Stimulated activated memory B cell treated with anti-CD40 and anti-IgM and Interleukin-4, amounts not matched to agents 10 μg/mL and 1 μg/mL and 100 μg/mL, for 72 hours (primary cell): ENCODE measurements at regions not wholly inside any gene's neighbourhood (a gene's known extent, or its start where the extent isn't known, plus 50 kb on each side); places are given as distances from the start of the nearest gene placed in this dataset.
"Not testable (repeated sequence)": the region's sequence is repeated elsewhere in the genome, so short reads cannot be mapped to it uniquely, and the experiment has no call there.

ENCODE experiments used
- ATAC-seq: fragments of 150-1000 bp; cut with Tn5 transposase; 2 replicates; pipeline ENCODE4 v1.10.0; 2021
- H3K27ac Mint-ChIP-seq: one replicate; pipeline ENCODE4 v1.8.0; 2022; ENCODE audit warnings: mild to moderate bottlenecking, mixed read lengths
- H3K27me3 Mint-ChIP-seq: one replicate; pipeline ENCODE4 v1.8.0; 2022; ENCODE audit warnings: mixed read lengths
- H3K36me3 Mint-ChIP-seq: one replicate; pipeline ENCODE4 v1.8.0; 2022; ENCODE audit warnings: mixed read lengths
- H3K4me1 Mint-ChIP-seq: one replicate; pipeline ENCODE4 v1.8.0; 2022; ENCODE audit warnings: mixed read lengths
- H3K4me3 Mint-ChIP-seq: one replicate; pipeline ENCODE4 v1.8.0; 2022; ENCODE audit warnings: mild to moderate bottlenecking, moderate library complexity, mixed read lengths
- H3K9me3 Mint-ChIP-seq: one replicate; pipeline ENCODE4 v1.8.0; 2022; ENCODE audit warnings: mixed read lengths

DNA sequence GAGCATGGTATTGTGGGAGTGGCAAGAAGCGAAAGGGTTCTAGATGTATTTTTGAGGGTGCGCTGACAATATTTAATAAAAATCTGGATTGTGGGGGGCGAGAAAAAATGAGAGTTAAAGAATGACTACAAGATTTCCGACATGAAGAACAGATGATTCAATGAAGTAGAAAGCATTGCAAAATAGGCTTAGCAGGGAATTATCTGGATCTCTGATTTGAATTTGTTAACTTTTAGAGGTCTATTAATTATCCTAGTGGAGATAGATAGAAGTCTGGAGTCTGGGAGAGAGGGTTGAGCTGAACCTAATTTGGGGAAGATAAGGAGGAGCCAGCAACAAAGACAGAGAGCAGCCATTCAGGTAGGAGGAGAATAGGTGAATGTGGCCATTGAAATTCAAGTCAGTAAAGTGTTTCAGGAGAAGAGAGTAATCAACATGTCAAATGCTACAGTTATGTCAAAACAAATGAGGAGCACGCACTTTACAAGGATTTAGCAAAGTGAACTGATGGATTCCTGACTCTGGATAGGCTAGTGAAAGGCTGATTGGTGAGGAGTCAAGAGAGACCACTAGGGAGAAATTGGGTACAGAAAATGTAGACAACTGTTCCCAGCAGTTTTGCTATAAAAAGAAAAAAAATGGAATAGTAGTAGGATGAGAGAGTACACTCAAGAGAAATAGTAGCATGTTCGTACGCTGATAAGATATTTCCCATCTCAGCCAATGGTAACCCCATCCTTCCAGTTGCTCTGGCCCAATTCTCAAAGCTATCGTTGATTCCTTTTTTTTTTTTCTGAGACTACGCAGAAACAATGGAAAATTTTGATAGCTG is 393.2 kb upstream of the CXADR start:
- Mint-ChIP-seq H3K4me1 (no peaks in the 10 kb centered on the region), H3K9me3 (peaks cover 9% of the 10 kb centered on the region), H3K27me3 (no peaks in the 10 kb centered on the region), H3K4me3 (no peak overlapping the region), H3K36me3 (no peaks in the 10 kb centered on the region), H3K27ac (no peak overlapping the region)
- ATAC-seq, result no peak

DNA sequence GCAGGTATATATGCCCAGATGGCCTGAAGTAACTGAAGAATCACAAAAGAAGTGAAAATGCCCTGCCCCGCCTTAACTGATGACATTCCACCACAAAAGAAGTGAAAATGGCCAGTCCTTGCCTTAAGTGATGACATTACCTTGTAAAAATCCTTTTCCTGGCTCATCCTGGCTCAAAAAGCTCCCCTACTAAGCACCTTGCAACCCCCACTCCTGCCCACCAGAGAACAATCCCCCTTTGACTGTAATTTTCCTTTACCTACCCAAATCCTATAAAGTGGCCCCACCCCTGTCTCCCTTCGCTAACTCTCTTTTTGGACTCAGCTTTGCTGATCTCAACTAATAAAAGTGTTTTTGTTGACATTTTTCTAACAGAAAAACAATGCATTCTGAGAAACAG is 385.4 kb upstream of the CXADR start:
- H3K27ac Mint-ChIP-seq, H3K27me3 Mint-ChIP-seq, ATAC-seq, H3K4me3 Mint-ChIP-seq, H3K36me3 Mint-ChIP-seq, H3K4me1 Mint-ChIP-seq, H3K9me3 Mint-ChIP-seq: not testable (repeated sequence)

DNA sequence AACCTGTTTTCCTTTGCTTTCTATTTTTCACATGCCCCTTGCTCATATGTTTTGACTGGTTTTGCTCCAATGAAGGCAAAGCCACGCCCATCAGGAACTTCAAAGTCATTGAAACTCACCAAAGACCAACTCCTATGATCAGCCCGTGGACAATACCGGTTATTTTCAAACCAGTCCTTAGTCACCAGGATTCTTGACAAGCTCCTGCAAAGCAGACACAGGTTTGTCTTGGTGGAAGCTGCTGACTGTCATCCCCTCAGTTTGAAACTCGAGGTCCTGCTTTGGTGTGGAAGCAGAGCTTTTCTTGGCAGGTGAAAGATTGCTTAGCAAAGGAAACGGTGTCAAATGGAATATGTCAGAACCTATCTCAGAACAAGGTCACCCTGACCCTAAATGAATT is 384.7 kb upstream of the CXADR start:
- Mint-ChIP-seq H3K27ac (no peak overlapping the region), H3K4me1 (no peaks in the 10 kb centered on the region), H3K4me3 (no peak overlapping the region), H3K36me3 (no peaks in the 10 kb centered on the region), H3K27me3 (no peaks in the 10 kb centered on the region), H3K9me3 (no peaks in the 10 kb centered on the region)
- no peak for ATAC-seq

DNA sequence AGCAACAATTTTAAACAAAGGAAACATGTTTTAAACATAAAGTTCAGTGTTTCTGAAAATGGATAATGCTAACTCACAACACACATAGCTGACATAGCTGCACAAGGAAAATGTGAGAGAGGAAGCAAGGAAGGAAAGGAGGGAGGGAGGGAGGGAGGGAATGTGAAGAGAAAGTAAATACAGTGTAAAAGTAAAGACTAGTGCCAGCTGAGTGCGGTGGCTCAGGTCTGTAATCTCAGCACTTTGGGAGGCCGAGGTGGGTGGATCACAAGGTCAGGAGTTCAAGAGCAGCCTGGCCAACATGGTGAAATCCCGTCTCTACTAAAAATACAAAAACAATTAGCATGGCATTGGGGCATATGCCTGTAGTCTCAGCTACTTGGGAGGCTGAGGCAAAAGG is 373.7 kb upstream of the CXADR start:
- H3K27me3 Mint-ChIP-seq, H3K4me3 Mint-ChIP-seq, H3K4me1 Mint-ChIP-seq, H3K27ac Mint-ChIP-seq, ATAC-seq, H3K36me3 Mint-ChIP-seq, H3K9me3 Mint-ChIP-seq: not testable (repeated sequence)

DNA sequence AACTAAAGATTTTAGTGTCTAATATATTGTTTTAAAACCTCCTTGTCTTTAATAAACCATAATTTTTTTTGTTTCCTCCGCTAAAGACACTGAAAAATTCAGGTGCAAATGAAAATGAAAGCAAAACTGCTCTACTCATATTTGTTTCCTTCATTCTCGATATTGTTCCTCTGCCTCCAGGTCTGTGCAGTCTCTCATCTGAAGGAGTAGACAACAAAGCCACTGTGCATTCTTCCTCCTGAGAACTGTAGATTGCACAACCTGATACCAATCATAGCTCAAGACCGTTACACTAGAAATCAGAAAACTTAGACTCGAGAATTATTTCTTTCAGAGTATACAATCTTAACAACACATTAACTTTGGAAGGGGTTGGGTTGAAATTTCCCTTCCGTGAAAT is 373.1 kb upstream of the CXADR start:
- no peak overlapping the region for H3K27ac Mint-ChIP-seq
- peaks cover 5% of the 10 kb centered on the region for H3K9me3 Mint-ChIP-seq

DNA sequence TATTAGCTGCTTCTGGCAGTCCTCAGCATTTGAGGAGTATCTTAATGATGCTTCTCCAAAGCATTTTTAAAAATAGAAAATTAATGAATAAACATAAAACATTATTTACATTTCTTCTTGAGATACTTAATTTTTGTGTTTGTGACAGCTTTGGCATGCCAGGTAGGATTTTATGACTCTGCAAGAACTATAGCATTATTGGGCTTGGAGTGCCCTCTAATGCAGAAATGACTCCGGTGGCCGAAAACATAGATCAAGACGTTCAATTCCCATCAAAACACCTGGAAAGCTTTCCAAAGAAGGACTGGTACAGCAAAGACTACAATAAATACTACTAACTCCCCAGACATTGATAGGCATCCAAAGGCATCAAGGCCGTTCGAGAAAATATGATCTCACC is 366.4 kb upstream of the CXADR start:
- no peaks in the 10 kb centered on the region for H3K36me3 Mint-ChIP-seq
- no peak overlapping the region for H3K4me3 Mint-ChIP-seq
- ATAC-seq, result no peak
- H3K9me3 Mint-ChIP-seq, result peaks cover 16% of the 10 kb centered on the region
- H3K27ac Mint-ChIP-seq, result no peak overlapping the region
- no peaks in the 10 kb centered on the region for H3K4me1 Mint-ChIP-seq
- H3K27me3 Mint-ChIP-seq, result no peaks in the 10 kb centered on the region

More for the DNA sequence above, 373.1 kb upstream of the CXADR start:
- H3K36me3 Mint-ChIP-seq, result no peaks in the 10 kb centered on the region
- H3K27me3 Mint-ChIP-seq, result no peaks in the 10 kb centered on the region
- no peaks in the 10 kb centered on the region for H3K4me1 Mint-ChIP-seq
- peak overlapping the region; percentile 42 for H3K4me3 Mint-ChIP-seq
- ATAC-seq, result no peak

DNA sequence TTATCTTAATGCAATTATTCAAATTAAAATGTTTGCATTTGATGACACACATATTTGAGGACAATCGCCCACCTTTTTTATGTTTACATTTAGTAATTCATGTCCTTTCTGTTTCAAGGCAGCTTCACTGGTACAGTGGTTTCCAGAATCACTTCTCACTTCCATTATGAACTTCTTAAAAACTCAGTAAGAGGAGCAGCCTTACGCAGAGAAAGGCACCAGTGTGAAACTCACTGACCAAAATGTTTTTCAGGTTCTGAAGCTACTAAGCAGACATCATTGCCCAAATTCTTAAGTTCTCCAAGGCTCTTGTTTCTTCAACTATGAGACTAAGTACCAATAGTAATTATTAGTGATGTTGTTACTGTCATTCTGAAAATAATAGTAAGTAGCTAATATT is 353.1 kb upstream of the CXADR start:
- no peaks in the 10 kb centered on the region for H3K36me3 Mint-ChIP-seq
- peaks cover 3% of the 10 kb centered on the region for H3K9me3 Mint-ChIP-seq
- ATAC-seq, result no peak
- no peaks in the 10 kb centered on the region for H3K4me1 Mint-ChIP-seq
- no peak overlapping the region for H3K27ac Mint-ChIP-seq
- H3K4me3 Mint-ChIP-seq, result no peak overlapping the region
- no peaks in the 10 kb centered on the region for H3K27me3 Mint-ChIP-seq

DNA sequence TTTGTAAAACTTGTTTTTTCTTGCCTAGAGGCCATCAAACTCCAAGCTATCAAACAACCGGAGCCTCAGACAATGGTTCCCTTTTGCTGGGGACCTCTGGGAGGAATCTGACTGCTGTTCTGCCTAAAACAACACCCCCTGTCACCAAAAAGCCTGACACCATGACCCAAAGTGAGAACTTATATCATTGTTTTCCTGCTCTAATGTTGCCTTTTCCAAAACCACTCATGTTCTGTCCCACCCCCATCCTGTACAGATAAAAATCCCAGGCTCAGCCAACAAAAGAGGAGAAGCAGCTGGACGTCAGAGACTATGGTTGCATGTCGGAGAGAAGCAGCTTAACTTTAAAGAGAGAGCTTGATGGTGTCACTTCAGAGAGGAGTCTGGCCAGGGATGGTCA is 327.2 kb upstream of the CXADR start:
- Mint-ChIP-seq H3K27ac (no peak overlapping the region), H3K4me1 (no peaks in the 10 kb centered on the region), H3K36me3 (no peaks in the 10 kb centered on the region), H3K9me3 (peaks cover 6% of the 10 kb centered on the region), H3K4me3 (no peak overlapping the region), H3K27me3 (no peaks in the 10 kb centered on the region)
- no peak for ATAC-seq

DNA sequence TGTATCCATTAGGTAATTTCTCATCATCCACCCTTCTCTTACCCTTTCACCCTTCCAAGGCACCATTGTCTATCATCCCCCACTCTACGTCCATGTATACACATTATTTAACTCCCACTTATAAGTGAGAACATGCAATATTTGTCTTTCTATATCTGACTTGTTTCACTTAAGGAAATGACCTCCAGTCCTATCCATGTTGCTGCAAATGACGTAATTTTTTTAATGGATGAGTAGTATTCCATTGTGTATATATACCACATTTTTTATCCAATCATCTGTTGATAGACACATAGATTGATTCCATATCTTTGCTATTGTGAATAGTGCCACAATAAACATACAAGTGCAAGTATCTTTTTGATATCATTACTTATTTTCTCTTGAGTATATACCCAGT is 322.9 kb upstream of the CXADR start:
- Mint-ChIP-seq H3K4me3 (no peak overlapping the region), H3K36me3 (no peaks in the 10 kb centered on the region), H3K27me3 (no peaks in the 10 kb centered on the region), H3K4me1 (no peaks in the 10 kb centered on the region), H3K9me3 (peaks cover 15% of the 10 kb centered on the region), H3K27ac (no peak overlapping the region)
- no peak for ATAC-seq

DNA sequence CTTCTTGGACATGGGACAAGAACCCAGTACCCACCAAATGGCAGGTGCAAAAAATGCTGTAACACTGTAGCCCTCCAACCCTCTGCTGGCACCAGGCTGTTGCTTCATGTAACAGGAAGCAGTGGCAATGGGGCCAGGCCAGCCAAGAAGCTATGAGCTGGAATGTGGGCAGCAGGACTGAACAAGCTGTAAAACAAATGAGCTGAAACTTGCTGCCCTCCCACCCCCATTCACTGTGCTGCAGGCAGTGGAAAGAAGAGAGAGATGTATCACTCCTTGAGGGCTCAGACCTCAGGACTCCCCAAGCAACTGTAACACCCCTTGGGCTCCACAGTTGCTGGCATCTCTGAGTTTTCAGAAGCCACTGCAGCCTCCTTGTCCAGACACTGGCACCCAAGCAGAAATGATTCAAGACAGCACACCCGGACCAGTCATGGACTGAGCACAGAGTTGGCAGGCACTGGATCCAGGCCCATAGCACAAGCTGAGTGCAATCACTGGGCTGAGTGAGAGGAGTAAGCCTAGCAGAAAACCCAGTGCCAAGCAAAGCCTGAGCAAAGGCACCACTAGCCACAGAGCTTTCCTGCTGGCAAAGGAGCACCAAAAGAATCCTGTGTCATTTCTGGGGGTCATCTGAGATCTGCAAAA is 321.4 kb upstream of the CXADR start:
- peak; percentile 16 for ATAC-seq
- Mint-ChIP-seq H3K4me1 (no peaks in the 10 kb centered on the region), H3K4me3 (no peak overlapping the region), H3K9me3 (peaks cover 12% of the 10 kb centered on the region), H3K27ac (no peak overlapping the region), H3K27me3 (no peaks in the 10 kb centered on the region), H3K36me3 (no peaks in the 10 kb centered on the region)

DNA sequence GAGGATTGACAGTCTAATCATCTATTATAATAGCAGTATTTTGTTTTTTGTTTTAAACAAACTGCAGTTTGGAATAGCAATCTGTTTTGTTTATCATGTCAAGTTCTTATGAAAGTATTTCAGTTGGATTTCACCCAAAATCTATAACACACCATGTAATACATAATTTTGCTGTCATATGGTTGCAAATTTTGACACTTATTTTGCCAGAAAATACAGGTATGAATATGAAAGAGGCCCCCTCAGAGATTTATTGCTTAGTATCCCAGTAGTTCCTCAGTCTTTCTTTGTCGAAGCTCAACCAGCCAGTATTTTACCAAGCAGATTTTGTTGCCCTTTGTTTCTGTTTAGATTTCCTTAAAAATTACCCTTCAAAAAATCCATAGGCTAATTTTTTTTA is 317.5 kb upstream of the CXADR start:
- ATAC-seq, result no peak
- peaks cover 12% of the 10 kb centered on the region for H3K9me3 Mint-ChIP-seq

DNA sequence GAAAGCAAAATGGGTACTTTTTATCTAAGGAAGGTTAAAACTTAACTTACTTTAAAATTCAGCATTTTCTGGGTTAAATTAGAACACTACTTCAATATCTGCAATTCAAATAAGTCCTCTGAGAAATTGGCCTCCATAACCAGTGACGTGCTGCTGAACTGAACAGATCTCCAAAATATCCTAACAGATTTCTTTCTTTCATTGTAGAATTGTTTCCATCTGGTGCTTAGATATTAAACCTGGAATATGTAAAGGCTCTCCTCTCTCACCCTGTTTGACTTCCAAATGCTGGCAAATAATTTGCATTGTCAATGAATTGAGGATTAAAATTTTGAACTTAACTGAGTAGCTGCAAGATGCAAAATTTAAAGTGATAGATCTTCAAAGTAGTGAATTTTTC is 316.9 kb upstream of the CXADR start:
- Mint-ChIP-seq H3K9me3 (peaks cover 14% of the 10 kb centered on the region), H3K4me1 (no peaks in the 10 kb centered on the region), H3K27me3 (no peaks in the 10 kb centered on the region), H3K36me3 (no peaks in the 10 kb centered on the region), H3K4me3 (no peak overlapping the region), H3K27ac (no peak overlapping the region)
- ATAC-seq, result no peak

More for the DNA sequence above, 317.5 kb upstream of the CXADR start:
- Mint-ChIP-seq H3K36me3 (no peaks in the 10 kb centered on the region), H3K27ac (no peak overlapping the region), H3K27me3 (no peaks in the 10 kb centered on the region), H3K4me3 (no peak overlapping the region), H3K4me1 (no peaks in the 10 kb centered on the region)

DNA sequence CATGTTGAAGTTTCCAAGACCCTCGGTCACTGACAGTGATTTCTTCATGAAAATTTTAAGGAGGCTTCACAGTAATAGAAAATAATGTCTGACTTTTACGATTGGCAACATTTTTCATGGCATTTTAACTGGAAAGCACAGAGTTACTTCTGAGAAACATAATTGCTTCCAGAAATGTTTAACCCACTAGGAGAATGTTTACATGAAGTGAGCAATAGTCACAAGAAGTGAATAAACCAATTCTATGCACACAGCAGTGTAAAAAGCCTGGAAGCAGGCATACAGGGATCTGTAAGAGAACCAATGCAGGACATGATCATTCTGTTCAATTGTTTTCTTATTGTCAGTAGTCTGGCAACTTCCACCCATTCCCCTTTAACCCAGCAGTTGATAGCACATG is 316.2 kb upstream of the CXADR start:
- Mint-ChIP-seq H3K36me3 (no peaks in the 10 kb centered on the region), H3K9me3 (peaks cover 11% of the 10 kb centered on the region)

DNA sequence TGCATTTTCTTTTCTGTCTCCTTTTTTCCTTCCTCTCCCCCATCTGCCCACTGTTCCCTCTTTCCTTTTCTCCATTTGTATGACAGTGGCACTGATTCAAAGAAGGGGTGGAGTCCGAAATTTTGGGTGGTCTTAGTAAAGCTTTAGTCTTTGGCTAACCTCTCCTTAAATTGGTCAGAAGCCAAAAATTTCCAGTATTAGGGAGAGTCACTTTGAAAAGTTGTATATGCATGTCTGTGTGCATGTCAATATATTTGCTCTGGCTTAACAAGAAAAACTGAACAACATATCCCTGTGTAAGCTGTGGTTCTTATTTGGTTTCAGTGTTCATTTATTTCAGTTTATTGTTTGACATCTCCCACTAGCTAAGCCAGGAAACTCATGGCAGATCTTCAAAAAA is 314.8 kb upstream of the CXADR start:
- Mint-ChIP-seq H3K27ac (no peak overlapping the region), H3K4me3 (no peak overlapping the region), H3K27me3 (no peaks in the 10 kb centered on the region), H3K9me3 (peaks cover 10% of the 10 kb centered on the region), H3K4me1 (no peaks in the 10 kb centered on the region), H3K36me3 (no peaks in the 10 kb centered on the region)
- ATAC-seq, result no peak

More for the DNA sequence above, 316.2 kb upstream of the CXADR start:
- H3K4me3 Mint-ChIP-seq, result no peak overlapping the region
- no peak overlapping the region for H3K27ac Mint-ChIP-seq
- no peaks in the 10 kb centered on the region for H3K27me3 Mint-ChIP-seq
- H3K4me1 Mint-ChIP-seq, result no peaks in the 10 kb centered on the region
- ATAC-seq, result no peak

DNA sequence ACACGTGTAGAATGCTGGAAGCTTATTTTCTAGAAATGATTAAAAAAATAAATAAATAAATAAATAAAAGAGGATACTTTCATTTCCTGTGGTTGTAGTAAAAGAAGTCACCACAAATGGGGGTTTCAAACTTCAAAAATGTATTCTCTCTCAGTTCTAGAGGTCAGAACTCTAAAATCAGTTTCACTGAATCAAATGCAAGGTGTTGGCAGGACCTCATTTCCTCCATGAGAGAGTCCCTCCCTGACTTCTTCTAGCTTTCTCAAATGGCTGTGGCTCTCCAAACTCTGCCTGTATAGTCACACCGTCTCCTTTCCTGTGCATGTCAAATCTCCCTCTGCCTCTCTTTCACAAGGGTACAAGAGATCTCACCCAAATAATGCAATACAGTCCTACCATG is 312.6 kb upstream of the CXADR start:
- Mint-ChIP-seq H3K36me3 (no peaks in the 10 kb centered on the region), H3K4me3 (no peak overlapping the region), H3K4me1 (no peaks in the 10 kb centered on the region), H3K27me3 (no peaks in the 10 kb centered on the region), H3K27ac (no peak overlapping the region), H3K9me3 (peaks cover 10% of the 10 kb centered on the region)
- ATAC-seq, result no peak

DNA sequence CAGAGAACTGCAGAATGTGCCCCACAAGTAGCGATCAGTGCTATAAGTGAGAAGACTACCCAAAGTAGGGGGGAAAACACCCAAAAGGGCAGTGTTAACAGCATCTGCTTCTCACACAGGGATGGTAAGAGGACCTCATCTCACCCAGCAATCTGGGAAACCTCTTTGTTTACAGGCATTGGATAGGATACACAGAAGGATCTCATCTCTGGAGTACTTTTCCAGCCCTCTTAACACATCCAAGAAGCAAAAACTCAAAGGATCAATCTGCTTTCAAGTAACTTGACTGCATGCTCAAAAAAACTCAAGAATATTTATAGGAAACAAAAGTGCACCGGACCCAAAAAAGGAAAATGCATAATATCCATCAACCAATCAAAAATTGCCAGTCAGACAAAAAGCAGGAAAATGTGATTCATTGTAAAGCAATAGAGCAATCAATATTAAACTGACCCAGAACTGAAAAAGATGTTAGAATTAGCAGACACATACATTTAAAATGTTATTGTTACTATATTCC is 311.0 kb upstream of the CXADR start:
- no peak overlapping the region for H3K4me3 Mint-ChIP-seq
- H3K4me1 Mint-ChIP-seq, result no peaks in the 10 kb centered on the region
- no peak overlapping the region for H3K27ac Mint-ChIP-seq
- no peak for ATAC-seq
- H3K27me3 Mint-ChIP-seq, result no peaks in the 10 kb centered on the region
- H3K36me3 Mint-ChIP-seq, result no peaks in the 10 kb centered on the region
- peaks cover 10% of the 10 kb centered on the region for H3K9me3 Mint-ChIP-seq
